HG02885 (cell line): ENCODE measurements at regions not wholly inside any gene's neighbourhood (a gene's known extent, or its start where the extent isn't known, plus 50 kb on each side); places are given as distances from the start of the nearest gene placed in this dataset.

Source experiments
- ATAC-seq: cut with Tn5 transposase; IDR thresholded peaks from one replicate; pipeline ENCODE4 v1.9.1; 2021; ENCODE audit warnings: mild to moderate bottlenecking; ENCODE audit not compliant: unreplicated experiment, poor library complexity

GRCh38 chr20:48469026-48469425 is 358.8 kb downstream of the PREX1 start:
- ATAC-seq: no peak

- no peak for ATAC-seq
Observed at GRCh38 chr20:48468571-48468970, 359.2 kb downstream of the PREX1 start.

- ATAC-seq: no peak
Observed at GRCh38 chr20:48467622-48468021, 360.2 kb downstream of the PREX1 start.

GRCh38 chr20:48465271-48465670 is 362.5 kb downstream of the PREX1 start:
- ATAC-seq: no peak

DNA sequence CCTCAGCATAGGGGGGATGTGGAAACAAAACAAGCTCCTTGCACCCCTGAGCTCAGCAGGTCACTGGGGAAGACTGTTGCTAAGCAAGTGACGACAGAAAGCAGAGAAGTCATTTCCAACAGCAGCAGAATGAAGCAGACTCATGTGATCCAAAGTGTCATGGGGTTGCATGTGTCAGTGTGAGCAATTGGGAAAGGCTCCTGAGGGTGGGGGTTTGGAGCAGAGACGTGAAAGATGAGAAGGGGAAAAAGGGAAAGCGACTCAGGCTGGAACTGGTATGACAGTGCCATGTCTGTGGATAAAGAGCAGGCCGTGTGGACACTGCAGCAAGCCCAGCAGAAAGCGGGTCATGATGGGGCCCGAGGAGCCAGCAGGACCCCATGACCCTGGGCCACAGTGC is 363.9 kb downstream of the PREX1 start:
- ATAC-seq: no peak

DNA sequence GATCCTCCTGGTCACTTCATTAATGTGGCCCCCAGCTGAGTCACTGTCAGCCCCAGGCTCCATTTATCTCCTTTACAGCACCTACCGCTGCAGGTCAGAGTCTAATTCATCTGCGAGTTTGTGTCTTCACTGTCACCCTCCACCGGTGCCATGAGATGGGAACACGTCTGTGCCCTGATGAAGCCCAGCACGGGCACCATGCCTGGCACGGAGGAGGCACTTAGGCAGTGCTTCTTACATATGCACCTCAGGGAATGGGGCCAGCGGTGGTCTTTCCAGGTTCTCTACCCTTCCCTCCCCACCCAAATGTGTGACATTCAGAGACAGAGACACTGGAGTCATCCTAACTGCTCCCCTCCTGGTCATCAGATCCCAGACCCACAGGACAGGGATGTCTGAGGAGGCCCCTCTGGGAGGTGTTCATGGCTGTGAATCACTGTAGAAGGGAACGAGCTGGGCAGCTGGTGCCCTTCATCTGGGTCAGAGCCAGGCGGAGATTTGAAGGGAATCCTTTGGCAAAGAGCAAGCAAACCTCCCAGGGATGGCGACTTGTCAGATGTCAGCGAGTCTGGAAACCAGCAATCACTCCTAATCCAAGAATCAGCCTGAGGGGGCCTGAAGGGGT is 364.6 kb downstream of the PREX1 start:
- ATAC-seq: no peak

DNA sequence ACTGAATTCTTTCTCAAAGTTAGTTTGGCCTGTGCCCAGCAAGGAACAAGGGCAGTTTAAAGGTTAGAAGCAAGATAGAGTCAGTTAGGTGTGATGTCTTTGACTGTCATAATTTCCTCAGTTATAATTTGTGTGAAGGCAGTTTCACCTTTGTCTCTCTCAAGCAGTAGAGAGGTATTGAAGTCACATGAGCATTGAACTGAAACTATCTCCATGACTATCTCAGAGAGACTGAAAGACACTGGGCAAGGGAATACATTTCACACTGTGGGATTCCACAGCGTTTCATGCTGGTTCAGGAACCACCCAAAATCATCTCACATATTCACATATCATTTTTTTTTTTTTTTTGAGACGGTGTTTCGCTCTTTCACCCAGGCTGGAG is 366.1 kb downstream of the PREX1 start:
- ATAC-seq: no peak

DNA sequence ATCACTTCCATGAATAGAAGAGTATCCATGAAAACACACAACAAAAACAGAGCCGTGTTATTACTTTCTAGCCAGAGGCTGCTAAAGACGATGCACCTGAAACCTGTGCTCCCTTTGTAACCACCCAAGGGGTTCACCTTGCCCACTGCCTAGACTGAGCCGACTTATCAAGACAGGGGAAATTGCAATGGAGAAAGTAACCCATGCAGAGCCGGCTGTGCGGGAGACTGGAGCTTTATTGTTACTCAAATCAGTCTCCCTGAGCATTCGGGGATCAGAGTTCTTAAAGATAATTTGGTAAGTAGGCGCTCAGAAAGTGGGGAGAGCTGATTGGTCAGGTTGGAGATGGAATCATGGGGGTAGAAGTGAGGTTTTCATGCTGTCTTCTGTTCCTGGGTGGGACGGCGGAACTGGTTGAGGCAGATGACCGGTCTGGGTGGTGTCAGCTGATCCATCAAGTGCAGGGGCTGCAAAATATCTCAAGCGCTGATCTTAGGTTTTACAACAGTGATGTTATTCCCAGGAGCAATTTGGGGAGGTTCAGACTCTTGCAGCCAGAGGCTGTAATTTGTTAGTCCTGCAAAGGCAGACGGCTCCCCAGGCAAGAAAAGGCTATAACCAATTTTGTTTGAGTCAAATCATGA is 366.6 kb downstream of the PREX1 start:
- no peak for ATAC-seq

DNA sequence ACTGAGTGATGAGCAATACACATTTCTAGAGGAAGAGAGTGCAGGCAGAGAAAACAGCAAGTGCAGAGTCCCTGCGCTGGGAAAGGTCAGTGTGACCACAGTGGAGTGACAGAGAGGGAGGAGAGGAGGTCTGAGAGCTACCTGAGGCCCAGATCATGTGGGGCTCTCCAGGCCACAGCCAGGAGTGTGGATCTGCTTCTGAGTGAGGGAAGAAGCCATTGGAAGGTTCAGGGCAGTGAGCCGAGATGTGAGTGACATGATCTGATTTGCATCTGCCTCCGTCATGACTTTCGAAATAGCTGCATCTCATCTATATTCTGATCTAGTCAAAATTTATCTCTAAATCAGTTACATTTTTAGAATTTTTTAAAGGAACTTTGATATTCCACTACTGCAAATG is 367.1 kb downstream of the PREX1 start:
- no peak for ATAC-seq

DNA sequence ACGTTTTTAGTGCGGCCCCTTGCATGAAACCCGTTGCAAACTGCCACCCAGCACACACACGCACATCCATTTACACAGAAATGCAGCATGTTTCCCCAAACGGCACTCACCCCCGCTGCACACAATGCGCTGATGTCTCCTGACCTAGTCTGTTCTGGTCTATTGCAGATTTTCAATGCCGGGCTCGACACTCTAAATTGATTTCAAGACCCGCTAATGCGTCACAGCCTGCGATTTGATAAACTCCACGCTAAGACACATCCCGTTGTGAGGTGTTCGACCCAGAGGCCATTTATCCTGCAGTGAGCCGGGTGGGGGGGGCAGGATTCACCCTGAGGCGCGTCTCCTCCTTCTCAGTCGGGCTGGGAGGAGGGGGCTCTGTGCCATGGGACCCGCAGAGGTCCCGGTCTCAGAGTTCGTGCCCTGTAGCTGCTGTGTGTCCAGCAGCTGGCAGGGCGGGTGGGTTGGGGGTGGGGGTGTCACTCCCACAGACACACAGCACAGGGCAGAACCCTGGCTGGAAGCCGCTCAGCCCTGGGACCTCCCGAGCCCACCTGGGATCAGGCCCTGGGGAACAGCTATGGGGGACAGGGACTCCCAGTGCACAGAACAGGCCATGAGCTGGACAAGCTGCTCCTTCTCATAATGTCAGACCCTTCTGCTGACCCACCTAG is 367.9 kb downstream of the PREX1 start:
- ATAC-seq: no peak

- no peak for ATAC-seq
Observed at GRCh38 chr20:48458601-48459385, 369.0 kb downstream of the PREX1 start.

DNA sequence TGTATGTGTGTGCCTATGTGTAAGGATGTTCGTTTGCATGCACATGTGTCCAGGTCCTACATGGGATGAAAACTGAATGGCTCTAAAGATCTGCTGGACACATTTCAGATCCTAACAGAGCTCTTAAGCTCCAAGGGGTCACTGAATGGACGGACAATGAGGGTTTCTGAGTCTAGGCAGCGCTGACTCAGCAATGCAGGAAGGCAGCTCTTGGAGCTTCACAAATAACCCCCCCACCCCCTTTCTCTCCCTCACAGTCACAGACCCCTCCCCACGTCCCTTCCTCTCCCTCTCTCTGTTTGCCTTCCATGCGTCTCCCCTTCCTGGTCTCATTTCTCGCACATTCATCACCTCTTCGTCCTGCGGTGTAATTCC is 369.8 kb downstream of the PREX1 start:
- ATAC-seq: no peak

- no peak for ATAC-seq
Observed at GRCh38 chr20:48457193-48458002, 370.4 kb downstream of the PREX1 start.

- peak; percentile 44 for ATAC-seq
Observed at GRCh38 chr20:48456366-48457192, 371.2 kb downstream of the PREX1 start.

DNA sequence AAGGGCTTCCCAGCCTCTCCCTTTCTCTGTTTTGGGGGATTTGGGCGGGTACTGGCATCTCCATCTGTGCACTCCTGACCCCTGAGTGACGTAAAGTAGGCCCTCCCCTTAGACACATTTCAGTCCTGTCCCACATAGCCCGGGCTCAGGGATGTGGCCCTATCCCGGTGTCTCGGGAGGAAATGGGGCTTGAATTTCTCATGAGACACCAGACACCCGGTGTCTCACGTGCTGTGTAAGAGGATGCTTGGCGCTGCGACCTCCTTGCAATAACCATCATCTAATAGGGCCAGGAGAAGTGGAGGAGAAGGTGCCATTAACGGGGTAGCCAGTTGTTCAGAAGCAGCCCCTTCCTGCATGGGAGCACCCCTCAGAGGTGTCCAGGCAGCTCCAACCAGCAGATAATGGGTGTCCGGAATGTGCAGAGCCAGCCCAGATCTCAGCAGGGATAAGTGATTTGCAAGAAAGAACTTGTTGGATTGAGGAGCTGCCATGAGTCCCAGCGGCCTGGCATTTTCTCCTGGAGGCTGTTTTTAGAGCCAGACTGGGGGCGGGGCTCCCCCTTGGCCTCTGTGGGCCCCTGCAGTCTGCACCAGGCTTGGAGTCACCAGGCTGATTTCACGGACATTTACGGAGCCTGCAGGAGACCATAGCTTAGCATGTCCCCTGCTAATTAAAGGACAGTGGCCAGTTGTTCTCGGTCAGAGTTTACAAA is 372.0 kb downstream of the PREX1 start:
- no peak for ATAC-seq

GRCh38 chr20:48454671-48455490 is 372.9 kb downstream of the PREX1 start:
- no peak for ATAC-seq

- no peak for ATAC-seq
Observed at GRCh38 chr20:48453477-48454093, 374.2 kb downstream of the PREX1 start.

- no peak for ATAC-seq
Observed at GRCh38 chr20:48451401-48451800, 376.4 kb downstream of the PREX1 start.
